ENCODE measurements at regions not wholly inside any gene's neighbourhood (a gene's known extent, or its start where the extent isn't known, plus 50 kb on each side); places are given as distances from the start of the nearest gene placed in this dataset.

DNA sequence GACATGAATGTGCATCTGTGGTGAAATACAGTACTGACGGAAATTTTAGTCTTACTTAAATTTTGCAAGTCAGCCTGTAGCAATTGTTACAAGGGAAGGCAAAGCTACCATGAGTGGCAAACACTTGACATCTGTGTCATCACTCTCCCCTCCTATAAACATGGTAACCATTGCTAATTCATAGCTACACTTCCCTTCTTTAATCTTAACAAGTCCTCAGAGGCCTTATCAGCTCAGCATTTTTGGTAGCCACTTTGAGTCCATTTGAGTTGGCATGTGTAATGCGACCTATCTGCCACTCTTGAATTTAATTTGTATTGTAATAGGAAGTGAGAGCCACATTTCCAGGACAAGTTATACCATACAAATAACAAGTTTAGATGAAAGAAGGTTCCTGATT is 218.1 kb downstream of the RMST start:
- Mint-ChIP-seq H3K36me3 (ENCODE audit: insufficient read depth in 1 of 3, low read depth in 3 of 3) (no peaks in the 10 kb centered on the region), H3K27me3 (ENCODE audit: low read depth) (no peaks in the 10 kb centered on the region), H3K27ac (no peak overlapping the region), H3K4me3 (no peak overlapping the region), H3K4me1 (no peaks in the 10 kb centered on the region), H3K9me3 (peaks cover 2 to 7% of the 10 kb centered on the region in 2 experiments; a peak in 2 of 5 replicates)
- DNase-seq, result no peak
- Histone ChIP-seq H3K18ac (ENCODE audit: insufficient read length, low read depth, low read length) (no peak overlapping the region), H3T11ph (ENCODE audit: low read length) (no peak overlapping the region), H3K27me3 (ENCODE audit: insufficient read depth, low read length) (no peaks in the 10 kb centered on the region), H4K5ac (ENCODE audit: insufficient read length, low read depth, low read length) (no peak overlapping the region), H2AFZ (ENCODE audit: low read length) (no peak overlapping the region), H3K23ac (ENCODE audit: insufficient read length, low read depth, low read length) (no peak overlapping the region), H3K14ac (ENCODE audit: insufficient read depth, low read length) (no peak overlapping the region), H3K56ac (ENCODE audit: insufficient read length, low read depth, low read length) (no peak overlapping the region), H2BK15ac (ENCODE audit: low read depth, low read length) (no peak overlapping the region), H2AK5ac (ENCODE audit: insufficient read length, low read length) (no peak overlapping the region), H4K20me1 (ENCODE audit: control insufficient read depth, insufficient read depth, insufficient read length) (no peaks in the 10 kb centered on the region), H2BK20ac (ENCODE audit: low read depth, low read length, poor library complexity, severe bottlenecking) (no peak overlapping the region), H3K79me2 (ENCODE audit: insufficient read depth, low read length) (no peaks in the 10 kb centered on the region), H3K4ac (ENCODE audit: low read depth, low read length) (no peak overlapping the region), H3K27ac (ENCODE audit: insufficient read length, low read depth, low read length) (no peak overlapping the region), H3K9me3 (ENCODE audit: control insufficient read depth, low read depth, low read length) (no peaks in the 10 kb centered on the region), H3K4me2 (ENCODE audit: insufficient read depth, insufficient read length, low read length) (no peak overlapping the region), H3K9ac (ENCODE audit: extremely low read depth, insufficient read length, low read length) (no peak overlapping the region), H3K79me1 (ENCODE audit: insufficient read depth, low read depth, low read length, poor library complexity, severe bottlenecking) (no peaks in the 10 kb centered on the region), H2BK12ac (ENCODE audit: insufficient read length, low read depth, low read length) (no peak overlapping the region), H2BK5ac (ENCODE audit: insufficient read length, low read length) (no peak overlapping the region), H3K4me1 (ENCODE audit: insufficient read depth, low read length) (no peaks in the 10 kb centered on the region), H4K8ac (replicated peaks; ENCODE audit: insufficient read length, low read depth, low read length) (no peak overlapping the region), H4K91ac (ENCODE audit: insufficient read length, low read depth, low read length) (no peak overlapping the region), H3K23me2 (ENCODE audit: insufficient read length, low read depth, low read length, poor library complexity, severe bottlenecking) (no peaks in the 10 kb centered on the region), H2BK120ac (ENCODE audit: low read depth, low read length, poor library complexity, severe bottlenecking) (no peak overlapping the region)
- no CpG with 5 or more reads among the region's 2 CpGs for WGBS (ENCODE audit: extremely low coverage, insufficient read length, low lambda C conversion rate)
- TF ChIP-seq, protein P1, sequence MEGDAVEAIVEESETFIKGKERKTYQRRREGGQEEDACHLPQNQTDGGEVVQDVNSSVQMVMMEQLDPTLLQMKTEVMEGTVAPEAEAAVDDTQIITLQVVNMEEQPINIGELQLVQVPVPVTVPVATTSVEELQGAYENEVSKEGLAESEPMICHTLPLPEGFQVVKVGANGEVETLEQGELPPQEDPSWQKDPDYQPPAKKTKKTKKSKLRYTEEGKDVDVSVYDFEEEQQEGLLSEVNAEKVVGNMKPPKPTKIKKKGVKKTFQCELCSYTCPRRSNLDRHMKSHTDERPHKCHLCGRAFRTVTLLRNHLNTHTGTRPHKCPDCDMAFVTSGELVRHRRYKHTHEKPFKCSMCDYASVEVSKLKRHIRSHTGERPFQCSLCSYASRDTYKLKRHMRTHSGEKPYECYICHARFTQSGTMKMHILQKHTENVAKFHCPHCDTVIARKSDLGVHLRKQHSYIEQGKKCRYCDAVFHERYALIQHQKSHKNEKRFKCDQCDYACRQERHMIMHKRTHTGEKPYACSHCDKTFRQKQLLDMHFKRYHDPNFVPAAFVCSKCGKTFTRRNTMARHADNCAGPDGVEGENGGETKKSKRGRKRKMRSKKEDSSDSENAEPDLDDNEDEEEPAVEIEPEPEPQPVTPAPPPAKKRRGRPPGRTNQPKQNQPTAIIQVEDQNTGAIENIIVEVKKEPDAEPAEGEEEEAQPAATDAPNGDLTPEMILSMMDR (conservative IDR thresholded peaks at IDR 0.05), result no peak

All from H9 (cell line).